NCI-H2227 (cell line): ENCODE measurements at regions not wholly inside any gene's neighbourhood (a gene's known extent, or its start where the extent isn't known, plus 50 kb on each side); places are given as distances from the start of the nearest gene placed in this dataset.

Experiments
- DNase-seq: peaks from one replicate; lab custom pipeline; 2025; ENCODE audit not compliant: unreplicated experiment; lab: John Stamatoyannopoulos, UW

- peak; percentile 80 for DNase-seq
Observed at GRCh38 chr16:74183601-74184360, 112.8 kb upstream of the PSMD7 start.

- no peak for DNase-seq
Observed at GRCh38 chr16:74169687-74170376, 126.8 kb upstream of the PSMD7 start.

- no peak for DNase-seq
Observed at GRCh38 chr16:74169066-74169465, 127.5 kb upstream of the PSMD7 start.

- no peak for DNase-seq
Observed at GRCh38 chr16:74168445-74168844, 128.2 kb upstream of the PSMD7 start.

GRCh38 chr16:74166456-74166855, 130.2 kb upstream of the PSMD7 start:
- DNase-seq = no peak

GRCh38 chr16:74165566-74166080, 131.0 kb upstream of the PSMD7 start:
- peak; percentile 17 for DNase-seq

GRCh38 chr16:74160759-74161158, 135.9 kb upstream of the PSMD7 start:
- no peak for DNase-seq

- no peak for DNase-seq
Observed at GRCh38 chr16:74153773-74154172, 142.8 kb upstream of the PSMD7 start.

GRCh38 chr16:74146643-74147042, 150.0 kb upstream of the PSMD7 start:
- no peak for DNase-seq

- DNase-seq = no peak
Observed at GRCh38 chr16:74143171-74143570, 153.4 kb upstream of the PSMD7 start.

GRCh38 chr16:74141015-74141414, 155.6 kb upstream of the PSMD7 start:
- DNase-seq = no peak

GRCh38 chr16:74140557-74140956, 156.1 kb upstream of the PSMD7 start:
- DNase-seq = no peak

- DNase-seq = no peak
Observed at GRCh38 chr16:74123826-74124225, 172.8 kb upstream of the PSMD7 start.

GRCh38 chr16:74123195-74123594, 173.4 kb upstream of the PSMD7 start:
- no peak for DNase-seq

- DNase-seq = no peak
Observed at GRCh38 chr16:74117798-74118197, 178.8 kb upstream of the PSMD7 start.

GRCh38 chr16:74113545-74113944, 183.1 kb upstream of the PSMD7 start:
- DNase-seq = no peak

- no peak for DNase-seq
Observed at GRCh38 chr16:74111456-74111982, 185.1 kb upstream of the PSMD7 start.

GRCh38 chr16:74107795-74108610, 188.6 kb upstream of the PSMD7 start:
- DNase-seq = peak; percentile 66

GRCh38 chr16:74104022-74104421, 192.6 kb upstream of the PSMD7 start:
- DNase-seq = no peak

GRCh38 chr16:74101379-74102137, 195.1 kb upstream of the PSMD7 start:
- DNase-seq = no peak
